K562 (cell line): ENCODE measurements at regions not wholly inside any gene's neighbourhood (a gene's known extent, or its start where the extent isn't known, plus 50 kb on each side); places are given as distances from the start of the nearest gene placed in this dataset.

Experiments used
- ATAC-seq: fragments of 200-7000 bp; cut with Tn5 transposase; 3 replicates; pipeline ENCODE4 v1.9.1; 2020; ENCODE audit warnings: moderate library complexity
- BruUV-seq: library from RNA; stranded (reverse); fragments of 400-500 nt; replicated peaks from 2 replicates; lab custom pipeline; 2021; lab: Mats Ljungman, UMichigan
- CTCF ChIA-PET: fragments of 300-600 bp; formaldehyde crosslinking; extraction: SDS; loops from one replicate; lab custom pipeline; 2021; ENCODE audit warnings: low intra/inter-chr PET ratio; lab: Yijun Ruan, JAX
- POLR2A ChIA-PET: fragments of 300-600, 350-650 bp; sonication (Branson Sonifier 250); formaldehyde crosslinking; extraction: SDS; loops from one replicate; lab custom pipeline; 2021; ENCODE audit warnings: antibody characterized with exemption, inconsistent platforms; lab: Yijun Ruan, JAX
- DNase-seq, 4 experiments: peaks; one replicate each; pipeline versions ENCODE4 v3.0.0 to v3.0.0-alpha.2; 2011 to 2018; ENCODE audit warnings: low spot score in 3 of 4, mixed read lengths in 3 of 4; ENCODE audit errors: extremely low read depth in 1 of 4
- FAIRE-seq: peaks from 2 replicates; lab custom pipeline; 2011; peaks lifted over from hg19 to GRCh38; lab: Jason Lieb, UNC
- H2AFZ ChIP-seq: 2 replicates; pipeline ENCODE4 v1.6.0; 2011; ENCODE audit warnings: low read depth, low read length, control low read depth, inconsistent platforms
- H3K27ac ChIP-seq: fragments of 200-600 bp; 3 replicates; pipeline ENCODE4 v1.8.0; 2011; ENCODE audit warnings: low read depth, mild to moderate bottlenecking, control low read depth, inconsistent platforms, low read length, moderate library complexity, mixed read lengths; ENCODE audit errors: extremely low read depth
- H3K27me3 ChIP-seq, 2 experiments: fragments of 300-600 bp in 1 of 2; 2 replicates in 1 of 2; 3 replicates in 1 of 2; pipeline versions ENCODE4 v1.6.0 to v1.8.0; 2011; ENCODE audit warnings: inconsistent platforms in 2 of 2, low read length in 2 of 2, mild to moderate bottlenecking in 1 of 2, mixed read lengths in 1 of 2, moderate library complexity in 1 of 2; ENCODE audit not compliant: control insufficient read depth in 2 of 2, insufficient read depth in 2 of 2
- H3K36me3 ChIP-seq: fragments of 300-600 bp; 3 replicates; pipeline ENCODE4 v1.8.0; 2011; ENCODE audit warnings: mild to moderate bottlenecking, low read length, inconsistent platforms; ENCODE audit not compliant: control insufficient read depth, insufficient read depth
- H3K4me1 ChIP-seq, 2 experiments: fragments of 200-600 bp in 1 of 2; replicated peaks in 1 of 2; 2 replicates in 1 of 2; 3 replicates in 1 of 2; pipeline versions ENCODE4 v1.5.1 to v1.8.0; 2011; ENCODE audit warnings: inconsistent platforms in 2 of 2, low read length in 2 of 2, mild to moderate bottlenecking in 1 of 2, mixed read lengths in 1 of 2, moderate library complexity in 1 of 2; ENCODE audit not compliant: control insufficient read depth in 2 of 2, insufficient read depth in 2 of 2
- H3K4me2 ChIP-seq: 2 replicates; pipeline ENCODE4 v1.6.1; 2011; ENCODE audit warnings: low read length, control low read depth, inconsistent platforms, mixed read lengths; ENCODE audit not compliant: insufficient read depth
- H3K4me3 ChIP-seq: fragments of 200-600 bp; sonication (generic), shearing (Covaris generic); 2 replicates; pipeline ENCODE4 v1.5.1; 2016; ENCODE audit warnings: control low read depth, inconsistent platforms
- H3K79me2 ChIP-seq: fragments of 200-600 bp; 3 replicates; pipeline ENCODE4 v1.8.0; 2011; ENCODE audit warnings: low read length, inconsistent platforms; ENCODE audit not compliant: control insufficient read depth, insufficient read depth
- H3K9ac ChIP-seq, 2 experiments: 2 replicates each; pipeline versions ENCODE4 v1.6.0 to v1.6.1; 2011; ENCODE audit warnings: low read depth in 2 of 2, low read length in 2 of 2, control low read depth in 1 of 2, inconsistent platforms in 1 of 2, mild to moderate bottlenecking in 1 of 2, mixed read lengths in 1 of 2; ENCODE audit not compliant: insufficient read depth in 1 of 2
- H3K9me1 ChIP-seq: one replicate; pipeline ENCODE4 v1.6.0; 2011; ENCODE audit warnings: inconsistent platforms, mild to moderate bottlenecking, low read length, moderate library complexity; ENCODE audit not compliant: control insufficient read depth, insufficient read depth
- H3K9me3 ChIP-seq: replicated peaks from 2 replicates; pipeline ENCODE4 v1.5.1; 2011; ENCODE audit warnings: low read depth, low read length, inconsistent platforms; ENCODE audit not compliant: control insufficient read depth, insufficient read depth
- H4K20me1 ChIP-seq: replicated peaks from 2 replicates; pipeline ENCODE4 v1.6.1; 2011; ENCODE audit warnings: low read length, inconsistent platforms, mixed read lengths; ENCODE audit not compliant: control insufficient read depth, insufficient read depth
- ASH1L ChIP-seq: fragments of 450-650 bp; IDR thresholded peaks from 2 replicates; pipeline ENCODE4 v1.6.1; 2018; ENCODE audit warnings: borderline replicate concordance, mild to moderate bottlenecking, low read depth; ENCODE audit not compliant: partially characterized antibody
- CHD1 ChIP-seq: fragments of 200-600 bp; sonication (generic); IDR thresholded peaks from one replicate; pipeline ENCODE4 v1.6.1; 2012; ENCODE audit warnings: mild to moderate bottlenecking, moderate library complexity, low read length, inconsistent platforms
- ETS2 ChIP-seq: IDR thresholded peaks from 2 replicates; pipeline ENCODE4 v1.6.1; 2016; ENCODE audit warnings: borderline replicate concordance, missing genetic modification characterization, mild to moderate bottlenecking, moderate library complexity, missing compliant biosample characterization; ENCODE audit not compliant: poor library complexity, severe bottlenecking
- GABPB2 ChIP-seq: fragments of 250-450 bp; sonication (Bioruptor Pico); conservative IDR thresholded peaks from 2 replicates; pipeline ENCODE4 v1.5.1; 2021; ENCODE audit warnings: mild to moderate bottlenecking
- POLR2H ChIP-seq: IDR thresholded peaks from 2 replicates; pipeline ENCODE4 v1.6.1; 2016; ENCODE audit warnings: missing genetic modification characterization, low read depth, mild to moderate bottlenecking, control low read depth, missing compliant biosample characterization, moderate library complexity
- SAFB2 ChIP-seq: fragments of 200-400 bp; formaldehyde crosslinking; IDR thresholded peaks from 2 replicates; pipeline ENCODE4 v1.6.1; 2018; ENCODE audit warnings: borderline replicate concordance, low read length, low read depth, moderate library complexity; ENCODE audit not compliant: severe bottlenecking
- STAT5B ChIP-seq: fragments of 250-450 bp; sonication (Bioruptor Pico); IDR thresholded peaks from 2 replicates; pipeline ENCODE4 v1.8.0; 2021; ENCODE audit warnings: mild to moderate bottlenecking, inconsistent platforms
- ZNF133 ChIP-seq: fragments of 250-450 bp; sonication (Bioruptor Pico); IDR thresholded peaks from 2 replicates; pipeline ENCODE4 v1.4.0; 2020; ENCODE audit warnings: mild to moderate bottlenecking
- ZNF134 ChIP-seq: fragments of 250-450 bp; sonication (Bioruptor Pico); conservative IDR thresholded peaks from 2 replicates; pipeline ENCODE4 v1.4.0; 2020
- ZNF143 ChIP-seq: sonication (generic); formaldehyde crosslinking; IDR thresholded peaks from 2 replicates; pipeline ENCODE4 v1.9.0; 2022; ENCODE audit warnings: mild to moderate bottlenecking, missing genetic modification reagents
- ZNF780A ChIP-seq: fragments of 250-450 bp; sonication (Bioruptor Pico); IDR thresholded peaks from 2 replicates; pipeline ENCODE4 v1.5.0; 2021; ENCODE audit warnings: mild to moderate bottlenecking
- WGBS: fragments of 100-300 bp; shearing (Covaris generic); methylation state at CpG from one replicate; pipeline ENCODE4 v1.1.6; 2016; ENCODE audit warnings: low coverage, mixed read lengths; ENCODE audit not compliant: insufficient coverage; ENCODE audit errors: missing lambda C conversion rate; 5-methylcytosine and 5-hydroxymethylcytosine counted together
- in situ Hi-C: fragments of 300-500 bp; cut with MboI; formaldehyde crosslinking; loops from 4 replicates; pipeline ENCODE4 v1.15.0; 2018; ENCODE audit warnings: inconsistent platforms, mixed read lengths
- intact Hi-C: fragments of 100-400 bp; cut with micrococcal nuclease; formaldehyde crosslinking; loops from 2 replicates; pipeline ENCODE4 v1.14.2; 2022
- TF ChIP-seq, protein P1 (sequence below): sonication (generic); formaldehyde crosslinking; IDR thresholded peaks from 2 replicates; pipeline ENCODE4 v1.8.1; 2023; ENCODE audit warnings: mild to moderate bottlenecking, missing genetic modification reagents
- TF ChIP-seq, protein P2 (sequence below): fragments of 450-650 bp; IDR thresholded peaks from 2 replicates; pipeline ENCODE4 v1.6.1; 2016; ENCODE audit warnings: borderline replicate concordance
- TF ChIP-seq, protein P3 (sequence below): fragments of 450-650 bp; IDR thresholded peaks from 2 replicates; pipeline ENCODE4 v1.6.1; 2018; ENCODE audit not compliant: partially characterized antibody

DNA sequence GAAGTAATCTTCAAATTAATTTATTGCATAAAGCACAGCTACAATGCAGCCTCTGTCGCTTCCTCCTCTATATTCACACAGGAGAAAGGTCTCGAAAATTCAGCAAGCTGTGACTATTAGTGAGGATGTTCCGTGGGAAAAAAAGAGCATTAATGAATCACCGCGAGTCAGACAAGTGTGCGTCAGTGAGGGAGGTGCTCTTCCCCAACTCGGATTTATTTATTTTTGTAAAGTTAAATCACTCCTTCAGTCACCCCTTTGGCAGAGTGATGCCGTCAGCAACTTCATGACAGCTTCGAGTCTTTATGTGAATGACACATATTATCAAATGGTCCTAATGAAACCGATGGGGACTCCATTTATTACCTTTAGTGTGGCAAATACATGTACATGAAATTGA lies 648.9 kb upstream of the SALL3 start:
- H3K27ac ChIP-seq, result no peak overlapping the region
- H2AFZ ChIP-seq, result no peak overlapping the region
- no peaks in the 10 kb centered on the region for H3K9me1 ChIP-seq
- H3K4me1 ChIP-seq, result no peaks in the 10 kb centered on the region
- intact Hi-C loops, result no loop called here
- H3K9me3 ChIP-seq, result no peaks in the 10 kb centered on the region
- ChIA-PET CTCF (no interaction called here), POLR2A (no interaction called here)
- H3K79me2 ChIP-seq, result no peaks in the 10 kb centered on the region
- no peak overlapping the region for H3K4me2 ChIP-seq
- no peak overlapping the region for H3K9ac ChIP-seq
- no peaks in the 10 kb centered on the region for H4K20me1 ChIP-seq
- no peak for DNase-seq
- WGBS, result 0% methylated on average over 10 of the region's 10 CpGs
- no peak overlapping the region for H3K4me3 ChIP-seq
- no TSS peak for BruUV-seq
- peaks cover 0 to 4% of the 10 kb centered on the region in 2 experiments; a peak in 1 of 5 replicates for H3K27me3 ChIP-seq
- FAIRE-seq, result no peak
- no peak for ATAC-seq
- TF ChIP-seq ZNF133 (CRISPR knock-in tag), result no peak
- TF ChIP-seq ZNF143 (CRISPR knock-in tag), result no peak
- TF ChIP-seq SAFB2, result no peak
- no peak for TF ChIP-seq ZNF780A (CRISPR knock-in tag)
- no peak for TF ChIP-seq ASH1L
- TF ChIP-seq CHD1, result no peak
- TF ChIP-seq POLR2H (tag), result no peak
- no peak for TF ChIP-seq ETS2 (tag)
- TF ChIP-seq, protein P1, sequence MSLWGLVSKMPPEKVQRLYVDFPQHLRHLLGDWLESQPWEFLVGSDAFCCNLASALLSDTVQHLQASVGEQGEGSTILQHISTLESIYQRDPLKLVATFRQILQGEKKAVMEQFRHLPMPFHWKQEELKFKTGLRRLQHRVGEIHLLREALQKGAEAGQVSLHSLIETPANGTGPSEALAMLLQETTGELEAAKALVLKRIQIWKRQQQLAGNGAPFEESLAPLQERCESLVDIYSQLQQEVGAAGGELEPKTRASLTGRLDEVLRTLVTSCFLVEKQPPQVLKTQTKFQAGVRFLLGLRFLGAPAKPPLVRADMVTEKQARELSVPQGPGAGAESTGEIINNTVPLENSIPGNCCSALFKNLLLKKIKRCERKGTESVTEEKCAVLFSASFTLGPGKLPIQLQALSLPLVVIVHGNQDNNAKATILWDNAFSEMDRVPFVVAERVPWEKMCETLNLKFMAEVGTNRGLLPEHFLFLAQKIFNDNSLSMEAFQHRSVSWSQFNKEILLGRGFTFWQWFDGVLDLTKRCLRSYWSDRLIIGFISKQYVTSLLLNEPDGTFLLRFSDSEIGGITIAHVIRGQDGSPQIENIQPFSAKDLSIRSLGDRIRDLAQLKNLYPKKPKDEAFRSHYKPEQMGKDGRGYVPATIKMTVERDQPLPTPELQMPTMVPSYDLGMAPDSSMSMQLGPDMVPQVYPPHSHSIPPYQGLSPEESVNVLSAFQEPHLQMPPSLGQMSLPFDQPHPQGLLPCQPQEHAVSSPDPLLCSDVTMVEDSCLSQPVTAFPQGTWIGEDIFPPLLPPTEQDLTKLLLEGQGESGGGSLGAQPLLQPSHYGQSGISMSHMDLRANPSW (CRISPR knock-in tag), result no peak
- TF ChIP-seq, protein P2, sequence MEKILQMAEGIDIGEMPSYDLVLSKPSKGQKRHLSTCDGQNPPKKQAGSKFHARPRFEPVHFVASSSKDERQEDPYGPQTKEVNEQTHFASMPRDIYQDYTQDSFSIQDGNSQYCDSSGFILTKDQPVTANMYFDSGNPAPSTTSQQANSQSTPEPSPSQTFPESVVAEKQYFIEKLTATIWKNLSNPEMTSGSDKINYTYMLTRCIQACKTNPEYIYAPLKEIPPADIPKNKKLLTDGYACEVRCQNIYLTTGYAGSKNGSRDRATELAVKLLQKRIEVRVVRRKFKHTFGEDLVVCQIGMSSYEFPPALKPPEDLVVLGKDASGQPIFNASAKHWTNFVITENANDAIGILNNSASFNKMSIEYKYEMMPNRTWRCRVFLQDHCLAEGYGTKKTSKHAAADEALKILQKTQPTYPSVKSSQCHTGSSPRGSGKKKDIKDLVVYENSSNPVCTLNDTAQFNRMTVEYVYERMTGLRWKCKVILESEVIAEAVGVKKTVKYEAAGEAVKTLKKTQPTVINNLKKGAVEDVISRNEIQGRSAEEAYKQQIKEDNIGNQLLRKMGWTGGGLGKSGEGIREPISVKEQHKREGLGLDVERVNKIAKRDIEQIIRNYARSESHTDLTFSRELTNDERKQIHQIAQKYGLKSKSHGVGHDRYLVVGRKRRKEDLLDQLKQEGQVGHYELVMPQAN, result no peak
- TF ChIP-seq, protein P3, sequence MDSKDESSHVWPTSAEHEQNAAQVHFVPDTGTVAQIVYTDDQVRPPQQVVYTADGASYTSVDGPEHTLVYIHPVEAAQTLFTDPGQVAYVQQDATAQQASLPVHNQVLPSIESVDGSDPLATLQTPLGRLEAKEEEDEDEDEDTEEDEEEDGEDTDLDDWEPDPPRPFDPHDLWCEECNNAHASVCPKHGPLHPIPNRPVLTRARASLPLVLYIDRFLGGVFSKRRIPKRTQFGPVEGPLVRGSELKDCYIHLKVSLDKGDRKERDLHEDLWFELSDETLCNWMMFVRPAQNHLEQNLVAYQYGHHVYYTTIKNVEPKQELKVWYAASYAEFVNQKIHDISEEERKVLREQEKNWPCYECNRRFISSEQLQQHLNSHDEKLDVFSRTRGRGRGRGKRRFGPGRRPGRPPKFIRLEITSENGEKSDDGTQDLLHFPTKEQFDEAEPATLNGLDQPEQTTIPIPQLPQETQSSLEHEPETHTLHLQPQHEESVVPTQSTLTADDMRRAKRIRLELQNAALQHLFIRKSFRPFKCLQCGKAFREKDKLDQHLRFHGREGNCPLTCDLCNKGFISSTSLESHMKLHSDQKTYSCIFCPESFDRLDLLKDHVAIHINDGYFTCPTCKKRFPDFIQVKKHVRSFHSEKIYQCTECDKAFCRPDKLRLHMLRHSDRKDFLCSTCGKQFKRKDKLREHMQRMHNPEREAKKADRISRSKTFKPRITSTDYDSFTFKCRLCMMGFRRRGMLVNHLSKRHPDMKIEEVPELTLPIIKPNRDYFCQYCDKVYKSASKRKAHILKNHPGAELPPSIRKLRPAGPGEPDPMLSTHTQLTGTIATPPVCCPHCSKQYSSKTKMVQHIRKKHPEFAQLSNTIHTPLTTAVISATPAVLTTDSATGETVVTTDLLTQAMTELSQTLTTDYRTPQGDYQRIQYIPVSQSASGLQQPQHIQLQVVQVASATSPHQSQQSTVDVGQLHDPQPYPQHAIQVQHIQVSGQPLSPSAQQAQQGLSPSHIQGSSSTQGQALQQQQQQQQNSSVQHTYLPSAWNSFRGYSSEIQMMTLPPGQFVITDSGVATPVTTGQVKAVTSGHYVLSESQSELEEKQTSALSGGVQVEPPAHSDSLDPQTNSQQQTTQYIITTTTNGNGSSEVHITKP, result no peak
- TF ChIP-seq GABPB2, result no peak
- no peak for TF ChIP-seq ZNF134 (CRISPR knock-in tag)
- no peak for TF ChIP-seq STAT5B (CRISPR knock-in tag)
- TF ChIP-seq, all 486 proteins: peak for 0
- no peaks in the 10 kb centered on the region for H3K36me3 ChIP-seq
- in situ Hi-C loops, result no loop called here
